ENCODE measurements at regions not wholly inside any gene's neighbourhood (a gene's known extent, or its start where the extent isn't known, plus 50 kb on each side); places are given as distances from the start of the nearest gene placed in this dataset.
A peak's percentile ranks its signal among the peaks of the same experiment; 100 is the strongest.

DNA sequence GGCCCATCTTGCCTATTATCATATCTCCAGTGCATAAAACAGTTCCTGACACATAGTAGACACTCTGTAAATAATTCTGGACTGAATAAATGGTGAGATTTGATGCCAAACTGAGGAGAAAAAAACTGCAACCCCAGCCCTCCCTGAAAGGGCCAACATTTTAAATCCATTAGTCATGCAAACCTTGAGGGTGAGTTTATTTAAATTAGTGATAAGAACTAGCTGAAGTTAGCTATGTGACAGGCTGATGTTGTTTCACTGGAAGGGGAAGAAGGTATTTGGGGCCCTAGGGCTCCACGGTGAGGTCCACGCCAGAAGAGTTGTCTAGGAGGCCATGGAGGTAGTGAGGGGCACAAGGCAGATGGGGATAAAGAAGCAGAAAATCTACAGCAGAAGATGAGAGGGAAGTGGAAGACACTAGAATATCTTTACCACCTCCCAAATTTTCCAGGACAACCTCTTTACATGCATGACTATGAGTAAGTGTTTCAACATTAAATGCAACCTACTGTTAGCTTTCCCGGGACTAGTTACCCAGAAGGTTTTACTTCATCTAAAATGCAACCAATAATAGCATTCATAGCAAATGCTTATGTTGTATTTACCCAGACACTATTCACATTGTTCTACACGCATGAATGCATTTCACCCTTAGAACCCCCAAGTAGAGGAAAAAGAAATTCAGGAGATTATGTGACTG, 183.2 kb upstream of the LYZL1 start:
- DNase-seq (ENCODE audit: low read depth, low spot score): peak; percentile 70
- in situ Hi-C loops (cut with HindIII; ENCODE audit: low sequenced_read_pairs): no loop called here
- H3K4me3 ChIP-seq (ENCODE audit: low read depth, low read length): no peak overlapping the region
- TF ChIP-seq, protein P1, sequence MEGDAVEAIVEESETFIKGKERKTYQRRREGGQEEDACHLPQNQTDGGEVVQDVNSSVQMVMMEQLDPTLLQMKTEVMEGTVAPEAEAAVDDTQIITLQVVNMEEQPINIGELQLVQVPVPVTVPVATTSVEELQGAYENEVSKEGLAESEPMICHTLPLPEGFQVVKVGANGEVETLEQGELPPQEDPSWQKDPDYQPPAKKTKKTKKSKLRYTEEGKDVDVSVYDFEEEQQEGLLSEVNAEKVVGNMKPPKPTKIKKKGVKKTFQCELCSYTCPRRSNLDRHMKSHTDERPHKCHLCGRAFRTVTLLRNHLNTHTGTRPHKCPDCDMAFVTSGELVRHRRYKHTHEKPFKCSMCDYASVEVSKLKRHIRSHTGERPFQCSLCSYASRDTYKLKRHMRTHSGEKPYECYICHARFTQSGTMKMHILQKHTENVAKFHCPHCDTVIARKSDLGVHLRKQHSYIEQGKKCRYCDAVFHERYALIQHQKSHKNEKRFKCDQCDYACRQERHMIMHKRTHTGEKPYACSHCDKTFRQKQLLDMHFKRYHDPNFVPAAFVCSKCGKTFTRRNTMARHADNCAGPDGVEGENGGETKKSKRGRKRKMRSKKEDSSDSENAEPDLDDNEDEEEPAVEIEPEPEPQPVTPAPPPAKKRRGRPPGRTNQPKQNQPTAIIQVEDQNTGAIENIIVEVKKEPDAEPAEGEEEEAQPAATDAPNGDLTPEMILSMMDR (IDR thresholded peaks at IDR 0.05; ENCODE audit: low read depth, low read length): no peak

DNA sequence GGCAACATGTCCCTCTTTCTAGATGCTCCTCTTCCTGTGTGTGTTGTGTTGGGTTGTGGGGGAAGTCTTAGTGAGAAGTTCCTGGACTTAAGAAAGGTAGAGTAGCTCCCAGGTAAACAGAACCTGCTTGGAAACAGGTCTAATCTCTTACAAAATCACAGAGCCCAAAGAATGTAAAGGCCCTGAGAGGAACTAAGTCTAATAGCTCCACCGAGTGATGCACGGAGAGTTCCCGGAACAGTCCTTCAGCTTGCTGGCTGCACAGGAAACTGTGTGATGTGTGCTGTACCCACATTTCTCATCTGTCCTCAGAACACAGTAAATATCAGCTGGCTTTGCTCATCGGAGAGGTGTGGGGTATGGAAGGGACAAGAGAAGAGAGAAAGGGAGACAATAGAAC, 182.6 kb upstream of the LYZL1 start:
- H3K4me3 ChIP-seq (ENCODE audit: low read depth, low read length): no peak overlapping the region
- TF ChIP-seq, protein P1 (IDR thresholded peaks at IDR 0.05; ENCODE audit: low read depth, low read length): no peak
- in situ Hi-C loops (cut with HindIII; ENCODE audit: low sequenced_read_pairs): no loop called here
- no peak for DNase-seq (ENCODE audit: low read depth, low spot score)

DNA sequence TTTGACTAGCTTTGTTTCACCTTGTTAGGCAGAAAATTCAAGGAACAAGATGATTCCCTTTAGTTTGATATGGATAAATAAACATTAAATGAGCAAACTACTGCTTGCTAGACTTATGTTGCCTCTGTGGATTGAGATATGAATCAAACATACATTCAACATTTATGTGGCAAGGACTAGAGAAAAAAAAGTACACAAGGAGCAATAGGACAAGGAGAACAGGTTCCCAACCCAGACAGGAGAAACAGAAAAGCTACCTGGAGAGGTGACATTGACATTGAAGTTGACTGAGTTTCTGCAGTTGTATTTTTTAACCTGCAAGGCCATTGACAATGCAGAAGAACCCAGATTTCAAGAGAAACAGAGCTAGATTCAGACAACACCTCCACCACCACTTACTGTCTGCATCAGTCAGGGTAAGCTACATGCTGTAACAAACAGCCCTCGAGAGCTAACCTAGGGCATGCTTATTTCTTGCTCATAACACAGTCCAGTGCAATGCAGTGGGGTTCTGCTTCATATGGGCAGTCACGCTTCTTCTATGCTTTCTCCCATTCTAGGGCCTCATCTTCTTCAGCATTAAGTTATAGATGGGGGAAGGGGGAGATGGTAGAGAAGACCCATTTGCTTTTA, 180.9 kb upstream of the LYZL1 start:
- TF ChIP-seq, protein P1 (IDR thresholded peaks at IDR 0.05; ENCODE audit: low read depth, low read length): no peak
- in situ Hi-C loops (cut with HindIII; ENCODE audit: low sequenced_read_pairs): no loop called here
- no peak for DNase-seq (ENCODE audit: low read depth, low spot score)
- no peak overlapping the region for H3K4me3 ChIP-seq (ENCODE audit: low read depth, low read length)

- TF ChIP-seq, protein P1 (IDR thresholded peaks at IDR 0.05; ENCODE audit: low read depth, low read length): no peak
- in situ Hi-C loops (cut with HindIII; ENCODE audit: low sequenced_read_pairs): no loop called here
- no peak for DNase-seq (ENCODE audit: low read depth, low spot score)
- H3K4me3 ChIP-seq (ENCODE audit: low read depth, low read length): no peak overlapping the region
These were observed 178.9 kb upstream of the LYZL1 start for GRCh38 chr10:29109707-29110571.

GRCh38 chr10:29112827-29113615, 175.8 kb upstream of the LYZL1 start:
- in situ Hi-C loops (cut with HindIII; ENCODE audit: low sequenced_read_pairs): no loop called here
- DNase-seq (ENCODE audit: low read depth, low spot score): no peak
- H3K4me3 ChIP-seq (ENCODE audit: low read depth, low read length): no peak overlapping the region
- TF ChIP-seq, protein P1 (IDR thresholded peaks at IDR 0.05; ENCODE audit: low read depth, low read length): no peak

GRCh38 chr10:29113616-29113945, 175.3 kb upstream of the LYZL1 start:
- H3K4me3 ChIP-seq (ENCODE audit: low read depth, low read length): no peak overlapping the region
- in situ Hi-C loops (cut with HindIII; ENCODE audit: low sequenced_read_pairs): no loop called here
- no peak for DNase-seq (ENCODE audit: low read depth, low spot score)
- TF ChIP-seq, protein P1 (IDR thresholded peaks at IDR 0.05; ENCODE audit: low read depth, low read length): no peak
